C4-2B (cell line): ENCODE measurements at regions not wholly inside any gene's neighbourhood (a gene's known extent, or its start where the extent isn't known, plus 50 kb on each side); places are given as distances from the start of the nearest gene placed in this dataset.

Experiments used
- CTCF ChIP-seq: fragments of 450-650 bp; conservative IDR thresholded peaks from 2 replicates; pipeline ENCODE4 v1.5.1; 2017; ENCODE audit warnings: mild to moderate bottlenecking
- ZFX ChIP-seq: fragments of 450-650 bp; IDR thresholded peaks from 2 replicates; pipeline ENCODE4 v1.6.1; 2017

GRCh38 chr15:77851691-77852090 lies 219.0 kb upstream of the LINGO1 start:
- TF ChIP-seq CTCF (no peak), ZFX (no peak)
